ENCODE measurements at regions not wholly inside any gene's neighbourhood (a gene's known extent, or its start where the extent isn't known, plus 50 kb on each side); places are given as distances from the start of the nearest gene placed in this dataset.

GRCh38 chr3:116974702-116975101 is 265.1 kb downstream of the TUSC7 start:
- Histone ChIP-seq H3K79me2 (ENCODE audit: low read length) (no peaks in the 10 kb centered on the region), H3K27ac (ENCODE audit: low read length) (no peak overlapping the region), H2AFZ (ENCODE audit: low read depth, low read length) (no peak overlapping the region), H3K9ac (ENCODE audit: low read length) (no peak overlapping the region), H4K20me1 (ENCODE audit: insufficient read depth, low read length) (no peaks in the 10 kb centered on the region), H3K36me3 (replicated peaks; ENCODE audit: low read depth, low read length) (no peaks in the 10 kb centered on the region), H3K9me3 (ENCODE audit: insufficient read depth, low read length) (no peaks in the 10 kb centered on the region), H3K4me3 (ENCODE audit: low read length) (no peak overlapping the region), H3K4me1 (ENCODE audit: low read length) (no peaks in the 10 kb centered on the region), H3K4me2 (ENCODE audit: low read length) (no peak overlapping the region), H3K27me3 (ENCODE audit: low read depth, low read length) (no peaks in the 10 kb centered on the region)
- TF ChIP-seq CTCF (IDR thresholded peaks at IDR 0.05; ENCODE audit: low read depth, low read length) (no peak), EZH2phosphoT487 (IDR thresholded peaks at IDR 0.05; ENCODE audit: low read depth) (no peak)

GRCh38 chr3:116977441-116977840 is 267.9 kb downstream of the TUSC7 start:
- H3K9me3 ChIP-seq (ENCODE audit: insufficient read depth, low read length), result no peaks in the 10 kb centered on the region
- no peaks in the 10 kb centered on the region for H4K20me1 ChIP-seq (ENCODE audit: insufficient read depth, low read length)
- no peak overlapping the region for H3K4me3 ChIP-seq (ENCODE audit: low read length)
- H2AFZ ChIP-seq (ENCODE audit: low read depth, low read length), result no peak overlapping the region
- H3K27me3 ChIP-seq (ENCODE audit: low read depth, low read length), result no peaks in the 10 kb centered on the region
- TF ChIP-seq CTCF (IDR thresholded peaks at IDR 0.05; ENCODE audit: low read depth, low read length), result no peak
- TF ChIP-seq EZH2phosphoT487 (IDR thresholded peaks at IDR 0.05; ENCODE audit: low read depth), result no peak
- H3K27ac ChIP-seq (ENCODE audit: low read length), result no peak overlapping the region
- H3K36me3 ChIP-seq (replicated peaks; ENCODE audit: low read depth, low read length), result no peaks in the 10 kb centered on the region
- no peak overlapping the region for H3K4me2 ChIP-seq (ENCODE audit: low read length)
- no peaks in the 10 kb centered on the region for H3K4me1 ChIP-seq (ENCODE audit: low read length)
- H3K9ac ChIP-seq (ENCODE audit: low read length), result no peak overlapping the region
- H3K79me2 ChIP-seq (ENCODE audit: low read length), result no peaks in the 10 kb centered on the region

GRCh38 chr3:116980099-116980498 is 270.5 kb downstream of the TUSC7 start:
- H3K4me2 ChIP-seq (ENCODE audit: low read length), result no peak overlapping the region
- TF ChIP-seq CTCF (IDR thresholded peaks at IDR 0.05; ENCODE audit: low read depth, low read length) (no peak), EZH2phosphoT487 (IDR thresholded peaks at IDR 0.05; ENCODE audit: low read depth) (no peak)

GRCh38 chr3:116981089-116981488 is 271.5 kb downstream of the TUSC7 start:
- H3K9ac ChIP-seq (ENCODE audit: low read length), result no peak overlapping the region
- H3K36me3 ChIP-seq (replicated peaks; ENCODE audit: low read depth, low read length), result no peaks in the 10 kb centered on the region
- no peaks in the 10 kb centered on the region for H3K27me3 ChIP-seq (ENCODE audit: low read depth, low read length)
- H3K9me3 ChIP-seq (ENCODE audit: insufficient read depth, low read length), result no peaks in the 10 kb centered on the region
- no peak overlapping the region for H3K4me3 ChIP-seq (ENCODE audit: low read length)
- no peaks in the 10 kb centered on the region for H4K20me1 ChIP-seq (ENCODE audit: insufficient read depth, low read length)
- H3K4me2 ChIP-seq (ENCODE audit: low read length), result no peak overlapping the region
- H2AFZ ChIP-seq (ENCODE audit: low read depth, low read length), result no peak overlapping the region
- H3K27ac ChIP-seq (ENCODE audit: low read length), result no peak overlapping the region
- no peaks in the 10 kb centered on the region for H3K4me1 ChIP-seq (ENCODE audit: low read length)
- TF ChIP-seq CTCF (IDR thresholded peaks at IDR 0.05; ENCODE audit: low read depth, low read length) (no peak), EZH2phosphoT487 (IDR thresholded peaks at IDR 0.05; ENCODE audit: low read depth) (no peak)
- H3K79me2 ChIP-seq (ENCODE audit: low read length), result no peaks in the 10 kb centered on the region

More at GRCh38 chr3:116980099-116980498, 270.5 kb downstream of the TUSC7 start:
- Histone ChIP-seq H3K4me3 (ENCODE audit: low read length) (no peak overlapping the region), H4K20me1 (ENCODE audit: insufficient read depth, low read length) (no peaks in the 10 kb centered on the region), H3K4me1 (ENCODE audit: low read length) (no peaks in the 10 kb centered on the region), H3K79me2 (ENCODE audit: low read length) (no peaks in the 10 kb centered on the region), H3K9ac (ENCODE audit: low read length) (no peak overlapping the region), H3K27me3 (ENCODE audit: low read depth, low read length) (no peaks in the 10 kb centered on the region), H3K27ac (ENCODE audit: low read length) (no peak overlapping the region), H3K9me3 (ENCODE audit: insufficient read depth, low read length) (no peaks in the 10 kb centered on the region), H3K36me3 (replicated peaks; ENCODE audit: low read depth, low read length) (no peaks in the 10 kb centered on the region), H2AFZ (ENCODE audit: low read depth, low read length) (no peak overlapping the region)

Measured in OCI-LY3 (cell line).